HFF-Myc (cell line): ENCODE measurements at regions not wholly inside any gene's neighbourhood (a gene's known extent, or its start where the extent isn't known, plus 50 kb on each side); places are given as distances from the start of the nearest gene placed in this dataset.

Experiments
- DNase-seq: peaks from one replicate; pipeline ENCODE4 v3.0.0-alpha.2; 2011; ENCODE audit warnings: low read depth; ENCODE audit errors: extremely low read depth
- H3K4me3 ChIP-seq: replicated peaks from 2 replicates; pipeline ENCODE4 v1.5.1; 2011; ENCODE audit warnings: low read depth, mild to moderate bottlenecking, control low read depth, low read length
- TF ChIP-seq, protein P1 (sequence below): IDR thresholded peaks from 2 replicates; pipeline ENCODE4 v1.5.1; 2012; ENCODE audit warnings: mild to moderate bottlenecking, low read depth, low read length, control low read depth; ENCODE audit errors: missing control alignments

- TF ChIP-seq, protein P1, sequence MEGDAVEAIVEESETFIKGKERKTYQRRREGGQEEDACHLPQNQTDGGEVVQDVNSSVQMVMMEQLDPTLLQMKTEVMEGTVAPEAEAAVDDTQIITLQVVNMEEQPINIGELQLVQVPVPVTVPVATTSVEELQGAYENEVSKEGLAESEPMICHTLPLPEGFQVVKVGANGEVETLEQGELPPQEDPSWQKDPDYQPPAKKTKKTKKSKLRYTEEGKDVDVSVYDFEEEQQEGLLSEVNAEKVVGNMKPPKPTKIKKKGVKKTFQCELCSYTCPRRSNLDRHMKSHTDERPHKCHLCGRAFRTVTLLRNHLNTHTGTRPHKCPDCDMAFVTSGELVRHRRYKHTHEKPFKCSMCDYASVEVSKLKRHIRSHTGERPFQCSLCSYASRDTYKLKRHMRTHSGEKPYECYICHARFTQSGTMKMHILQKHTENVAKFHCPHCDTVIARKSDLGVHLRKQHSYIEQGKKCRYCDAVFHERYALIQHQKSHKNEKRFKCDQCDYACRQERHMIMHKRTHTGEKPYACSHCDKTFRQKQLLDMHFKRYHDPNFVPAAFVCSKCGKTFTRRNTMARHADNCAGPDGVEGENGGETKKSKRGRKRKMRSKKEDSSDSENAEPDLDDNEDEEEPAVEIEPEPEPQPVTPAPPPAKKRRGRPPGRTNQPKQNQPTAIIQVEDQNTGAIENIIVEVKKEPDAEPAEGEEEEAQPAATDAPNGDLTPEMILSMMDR, result no peak
- no peak for DNase-seq
- H3K4me3 ChIP-seq, result no peak overlapping the region
Measured at GRCh38 chr9:19988281-19988680, 199.4 kb upstream of the SLC24A2 start.

- TF ChIP-seq, protein P1, result no peak
- H3K4me3 ChIP-seq, result no peak overlapping the region
- no peak for DNase-seq
Measured at GRCh38 chr9:19985081-19985480, 196.2 kb upstream of the SLC24A2 start.

GRCh38 chr9:19976226-19976625 lies 187.4 kb upstream of the SLC24A2 start:
- no peak overlapping the region for H3K4me3 ChIP-seq
- DNase-seq, result no peak
- TF ChIP-seq, protein P1, result no peak

- TF ChIP-seq, protein P1, result no peak
- DNase-seq, result no peak
Measured at GRCh38 chr9:19975499-19975898, 186.7 kb upstream of the SLC24A2 start.

DNA sequence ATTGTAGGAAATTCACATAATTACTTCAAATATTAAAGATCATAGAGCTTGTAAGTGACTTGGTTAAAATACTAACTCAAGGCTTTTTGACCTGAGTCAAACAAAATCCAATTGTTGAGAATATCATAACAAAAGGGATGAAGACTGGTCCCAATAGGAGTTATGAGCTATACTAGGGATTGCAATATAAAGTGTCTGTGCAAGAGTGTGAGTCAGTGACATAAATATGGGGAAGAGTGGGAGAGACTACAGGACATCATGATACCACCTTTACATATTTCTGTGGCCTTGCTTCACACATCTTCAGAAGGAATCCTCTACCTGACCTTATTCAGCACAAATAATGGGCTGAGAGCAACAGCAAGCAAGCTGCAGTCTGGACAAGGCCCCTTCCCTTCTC lies 180.9 kb upstream of the SLC24A2 start:
- TF ChIP-seq, protein P1, result no peak
- no peak for DNase-seq

More at GRCh38 chr9:19975499-19975898, 186.7 kb upstream of the SLC24A2 start:
- H3K4me3 ChIP-seq, result no peak overlapping the region

DNA sequence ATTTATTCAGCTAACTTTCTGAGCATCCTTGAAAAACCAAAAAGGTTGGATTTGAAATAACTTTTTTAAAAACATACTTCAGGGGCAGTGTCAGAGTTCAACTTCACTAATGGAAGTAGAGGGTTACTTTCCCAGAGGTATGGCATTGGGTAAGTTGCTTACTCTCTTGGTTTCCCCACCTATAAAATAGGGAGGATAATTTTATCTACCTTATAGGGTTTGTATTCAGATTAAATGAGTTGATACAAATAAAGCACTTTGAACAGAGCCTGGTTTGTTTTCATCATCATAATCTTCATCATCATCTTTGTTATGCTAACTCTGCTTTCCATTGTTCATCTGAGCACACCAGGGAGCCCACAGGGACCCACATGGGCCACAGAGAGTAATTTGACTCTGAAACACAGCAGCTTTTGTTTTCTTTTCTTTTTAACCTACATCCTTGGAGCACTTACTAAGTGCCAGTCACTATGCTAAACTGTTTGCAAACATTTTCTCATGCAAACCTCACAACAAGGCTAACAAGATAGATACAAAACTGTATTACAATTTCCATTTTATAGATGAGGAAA lies 179.1 kb upstream of the SLC24A2 start:
- DNase-seq, result no peak
- no peak overlapping the region for H3K4me3 ChIP-seq
- TF ChIP-seq, protein P1, result no peak

More for the DNA sequence above, 180.9 kb upstream of the SLC24A2 start:
- H3K4me3 ChIP-seq, result no peak overlapping the region
